HCT116 (cell line): ENCODE measurements at regions not wholly inside any gene's neighbourhood (a gene's known extent, or its start where the extent isn't known, plus 50 kb on each side); places are given as distances from the start of the nearest gene placed in this dataset.

Experiments used
- ATAC-seq: fragments of 200-7000 bp; cut with Tn5 transposase; 2 replicates; pipeline ENCODE4 v1.9.1; 2020; ENCODE audit warnings: mild to moderate bottlenecking, moderate library complexity
- BruUV-seq: library from RNA; stranded (reverse); fragments of 400-500 nt; replicated peaks from 2 replicates; lab custom pipeline; 2021; lab: Mats Ljungman, UMichigan
- CTCF ChIA-PET: fragments of 300-600 bp; sonication (Branson Sonifier 250); formaldehyde crosslinking; loops from one replicate; lab custom pipeline; 2021; ENCODE audit warnings: antibody characterized with exemption; lab: Charles Lee
- POLR2A ChIA-PET: fragments of 300-600, 350-600 bp; sonication (Branson Sonifier 250); formaldehyde crosslinking; loops from one replicate; lab custom pipeline; 2021; ENCODE audit warnings: antibody characterized with exemption; lab: Charles Lee
- RAD21 ChIA-PET, 2 experiments: fragments of 300-600 bp; sonication (Branson Sonifier 250); formaldehyde crosslinking; loops; one replicate each; lab custom pipeline; 2023; ENCODE audit warnings: low total read pairs in 2 of 2; ENCODE audit not compliant: uncharacterized antibody in 2 of 2, unreplicated experiment in 2 of 2, low non-redundant PET in 1 of 2; lab: Charles Lee
- DNase-seq: peaks from one replicate; pipeline ENCODE4 v3.0.0-alpha.2; 2010; ENCODE audit warnings: low read depth, low spot score
- H2AFZ ChIP-seq: fragments of 200-600 bp; shearing (Covaris generic), sonication (generic); 2 replicates; pipeline ENCODE4 v1.6.1; 2017; ENCODE audit warnings: low read depth, mixed run types, mixed read lengths, antibody characterized with exemption, low read length; ENCODE audit not compliant: poor library complexity, severe bottlenecking
- H3K27ac ChIP-seq: 2 replicates; pipeline ENCODE4 v1.5.1; 2012; ENCODE audit warnings: low read depth, low read length
- H3K27me3 ChIP-seq: fragments of 200-600 bp; sonication (generic); 2 replicates; pipeline ENCODE4 v1.6.1; 2016; ENCODE audit warnings: mixed run types, low read length, mixed read lengths; ENCODE audit not compliant: insufficient read depth
- H3K36me3 ChIP-seq, 2 experiments: fragments of 200-500 bp in 1 of 2; fragments of 200-600 bp in 1 of 2; sonication (Bioruptor generic) in 1 of 2; sonication (generic) in 1 of 2; 2 replicates each; pipeline versions ENCODE4 v1.5.1 to v1.6.1; 2014 to 2016; ENCODE audit warnings: low read length in 2 of 2, inconsistent platforms in 1 of 2, mixed read lengths in 1 of 2, mixed run types in 1 of 2; ENCODE audit not compliant: insufficient read depth in 2 of 2, control insufficient read depth in 1 of 2
- H3K4me1 ChIP-seq, 2 experiments: fragments of 200-600 bp in 1 of 2; sonication (generic) in 1 of 2; 2 replicates each; pipeline versions ENCODE4 v1.5.1 to v1.6.1; 2012 to 2017; ENCODE audit warnings: low read length in 2 of 2, inconsistent platforms in 1 of 2, mild to moderate bottlenecking in 1 of 2, mixed read lengths in 1 of 2, mixed run types in 1 of 2, moderate library complexity in 1 of 2; ENCODE audit not compliant: insufficient read depth in 2 of 2, control insufficient read depth in 1 of 2
- H3K4me2 ChIP-seq: fragments of 200-600 bp; sonication (generic); 2 replicates; pipeline ENCODE4 v1.6.1; 2017; ENCODE audit warnings: mixed run types, low read length, mixed read lengths
- H3K4me3 ChIP-seq, 2 experiments: fragments of 200-600 bp in 1 of 2; sonication (generic) in 1 of 2; replicated peaks in 1 of 2; 2 replicates each; pipeline ENCODE4 v1.5.1; 2011 to 2016; ENCODE audit warnings: low read length in 2 of 2, control low read depth in 1 of 2, low read depth in 1 of 2, mild to moderate bottlenecking in 1 of 2, mixed read lengths in 1 of 2, mixed run types in 1 of 2
- H3K79me2 ChIP-seq: fragments of 200-600 bp; sonication (generic); 2 replicates; pipeline ENCODE4 v1.6.1; 2017; ENCODE audit warnings: mild to moderate bottlenecking, mixed run types, low read length, moderate library complexity, mixed read lengths; ENCODE audit not compliant: insufficient read depth
- H3K9ac ChIP-seq: fragments of 200-600 bp; sonication (generic); 2 replicates; pipeline ENCODE4 v1.6.1; 2016; ENCODE audit warnings: low read length, mixed read lengths
- H3K9me2 ChIP-seq: fragments of 200-600 bp; sonication (generic), shearing (Covaris generic); 2 replicates; pipeline ENCODE4 v1.6.1; 2017; ENCODE audit warnings: mixed run types, mild to moderate bottlenecking, moderate library complexity; ENCODE audit not compliant: insufficient read depth
- H3K9me3 ChIP-seq, 2 experiments: fragments of 200-500 bp in 1 of 2; fragments of 200-600 bp in 1 of 2; sonication (Bioruptor generic) in 1 of 2; sonication (generic) in 1 of 2; 2 replicates each; pipeline ENCODE4 v1.6.1; 2014 to 2017; ENCODE audit warnings: low read length in 2 of 2, mixed read lengths in 2 of 2, inconsistent platforms in 1 of 2, low read depth in 1 of 2, mild to moderate bottlenecking in 1 of 2, mixed run types in 1 of 2, moderate library complexity in 1 of 2; ENCODE audit not compliant: control insufficient read depth in 1 of 2, insufficient read depth in 1 of 2
- H4K20me1 ChIP-seq: fragments of 200-600 bp; sonication (generic), shearing (Covaris generic); 2 replicates; pipeline ENCODE4 v1.6.1; 2017; ENCODE audit warnings: mixed run types, mild to moderate bottlenecking, moderate library complexity; ENCODE audit not compliant: insufficient read depth
- CBX3 ChIP-seq: IDR thresholded peaks from 2 replicates; pipeline ENCODE4 v1.6.1; 2012; ENCODE audit warnings: low read depth
- CEBPB ChIP-seq: IDR thresholded peaks from 2 replicates; pipeline ENCODE4 v1.6.1; 2012; ENCODE audit warnings: low read depth
- CTCF ChIP-seq, 3 experiments: fragments of 200-600 bp in 1 of 3; sonication (generic) in 1 of 3; IDR thresholded peaks in 2 of 3; conservative IDR thresholded peaks in 1 of 3; 2 replicates each; pipeline ENCODE4 v1.5.1; 2012 to 2017; ENCODE audit warnings: low read depth in 2 of 3, low read length in 2 of 3, antibody characterized with exemption in 1 of 3, borderline replicate concordance in 1 of 3, control low read depth in 1 of 3, mild to moderate bottlenecking in 1 of 3, mixed read lengths in 1 of 3, mixed run types in 1 of 3, moderate library complexity in 1 of 3; ENCODE audit not compliant: insufficient read depth in 1 of 3
- ELF1 ChIP-seq: IDR thresholded peaks from 2 replicates; pipeline ENCODE4 v1.6.1; 2012; ENCODE audit warnings: low read depth, borderline replicate concordance
- EZH2 ChIP-seq: fragments of 200-600 bp; sonication (generic); IDR thresholded peaks from 2 replicates; pipeline ENCODE4 v1.6.1; 2017; ENCODE audit warnings: antibody characterized with exemption, mixed run types
- EZH2phosphoT487 ChIP-seq: fragments of 200-600 bp; IDR thresholded peaks from 2 replicates; pipeline ENCODE4 v1.6.1; 2018; ENCODE audit warnings: antibody characterized with exemption, borderline replicate concordance
- FOSL1 ChIP-seq: IDR thresholded peaks from 2 replicates; pipeline ENCODE4 v1.6.1; 2012; ENCODE audit warnings: low read depth
- JUND ChIP-seq: IDR thresholded peaks from 2 replicates; pipeline ENCODE4 v1.6.1; 2012
- RAD21 ChIP-seq: IDR thresholded peaks from 2 replicates; pipeline ENCODE4 v1.6.1; 2012; ENCODE audit warnings: low read depth, mild to moderate bottlenecking
- SIN3A ChIP-seq: IDR thresholded peaks from 2 replicates; pipeline ENCODE4 v1.6.1; 2012; ENCODE audit warnings: low read depth
- YY1 ChIP-seq: IDR thresholded peaks from 2 replicates; pipeline ENCODE4 v1.6.1; 2011; ENCODE audit warnings: low read length, low read depth, moderate library complexity, mild to moderate bottlenecking; ENCODE audit not compliant: insufficient replicate concordance; ENCODE audit errors: extremely low read depth
- ZBTB33 ChIP-seq: IDR thresholded peaks from 2 replicates; pipeline ENCODE4 v1.6.1; 2011; ENCODE audit warnings: mild to moderate bottlenecking, low read length, moderate library complexity; ENCODE audit not compliant: insufficient replicate concordance; ENCODE audit errors: extremely low read depth
- intact Hi-C: fragments of 100-400 bp; cut with micrococcal nuclease; formaldehyde crosslinking; loops from 2 replicates; pipeline ENCODE4 v1.10.0; 2022

- Histone ChIP-seq H3K27ac (no peak overlapping the region), H3K9ac (no peak overlapping the region), H3K4me2 (no peak overlapping the region), H4K20me1 (no peaks in the 10 kb centered on the region), H3K9me2 (no peaks in the 10 kb centered on the region), H2AFZ (no peak overlapping the region), H3K79me2 (no peaks in the 10 kb centered on the region), H3K9me3 (no peaks in the 10 kb centered on the region), H3K4me3 (no peak overlapping the region), H3K36me3 (no peaks in the 10 kb centered on the region), H3K4me1 (no peaks in the 10 kb centered on the region), H3K27me3 (peaks cover 4% of the 10 kb centered on the region; the same call in 1 of the 2 replicates)
- POLR2A ChIA-PET: no interaction called here
- ATAC-seq: no peak
- BruUV-seq: no TSS peak
- intact Hi-C loops: no loop called here
- CTCF ChIA-PET: no interaction called here
- DNase-seq: no peak
- RAD21 ChIA-PET: no interaction called here
- no peak for TF ChIP-seq CEBPB
- TF ChIP-seq FOSL1: no peak
- TF ChIP-seq CTCF (IDR thresholded peaks at IDR 0.05 in 2 of 3, conservative IDR thresholded peaks at IDR 0.05 in 1 of 3; ENCODE audit: borderline replicate concordance in 1 of 3, insufficient read depth in 1 of 3, low read depth in 2 of 3, low read length in 2 of 3): no peak
These were observed 131.5 kb upstream of the LGALSL start for GRCh38 chr2:64322433-64322832.

GRCh38 chr2:64323197-64323596, 130.8 kb upstream of the LGALSL start:
- no peak for TF ChIP-seq RAD21
- TF ChIP-seq CTCF (IDR thresholded peaks at IDR 0.05 in 2 of 3, conservative IDR thresholded peaks at IDR 0.05 in 1 of 3; ENCODE audit: borderline replicate concordance in 1 of 3, insufficient read depth in 1 of 3, low read depth in 2 of 3, low read length in 2 of 3): no peak
- no peak for TF ChIP-seq JUND
- no peak for TF ChIP-seq CBX3
- TF ChIP-seq EZH2: no peak
- no peak for TF ChIP-seq ZBTB33
- no peak for TF ChIP-seq YY1
- no peak for TF ChIP-seq ELF1
- TF ChIP-seq EZH2phosphoT487: no peak
- no peak for TF ChIP-seq SIN3A
- TF ChIP-seq FOSL1: no peak
- Histone ChIP-seq H4K20me1 (no peaks in the 10 kb centered on the region), H3K36me3 (no peaks in the 10 kb centered on the region), H3K79me2 (no peaks in the 10 kb centered on the region), H2AFZ (no peak overlapping the region), H3K9me2 (no peaks in the 10 kb centered on the region), H3K27me3 (peaks cover 4% of the 10 kb centered on the region; the same call in 1 of the 2 replicates), H3K4me1 (no peaks in the 10 kb centered on the region), H3K27ac (no peak overlapping the region), H3K9ac (no peak overlapping the region), H3K9me3 (no peaks in the 10 kb centered on the region), H3K4me3 (no peak overlapping the region), H3K4me2 (no peak overlapping the region)
- intact Hi-C loops: no loop called here
- CTCF ChIA-PET: no interaction called here
- RAD21 ChIA-PET: no interaction called here
- DNase-seq (no peak), ATAC-seq (no peak)
- POLR2A ChIA-PET: no interaction called here
- BruUV-seq: no TSS peak
